ENCODE measurements at regions not wholly inside any gene's neighbourhood (a gene's known extent, or its start where the extent isn't known, plus 50 kb on each side); places are given as distances from the start of the nearest gene placed in this dataset.

GRCh38 chr10:62638062-62638477 is 166.4 kb upstream of the ADO start:
- no peak for DNase-seq (ENCODE audit: extremely low spot score)
- ChIA-PET POLR2A (no interaction called here), CTCF (no interaction called here)
- no peak for TF ChIP-seq LEF1 (IDR thresholded peaks at IDR 0.05; ENCODE audit: borderline replicate concordance)
- no peak for TF ChIP-seq HDGF (IDR thresholded peaks at IDR 0.05; ENCODE audit: borderline replicate concordance)
- TF ChIP-seq FOXA1 (IDR thresholded peaks at IDR 0.05) = no peak
- no peak for TF ChIP-seq L3MBTL2 (conservative IDR thresholded peaks at IDR 0.05)

GRCh38 chr10:62639144-62639543 is 165.4 kb upstream of the ADO start:
- DNase-seq (ENCODE audit: extremely low spot score) = no peak
- ChIA-PET POLR2A (no interaction called here), CTCF (interaction anchor here (0.8 to 0.9 kb wide), 2 partner anchors 10 to 28 kb away, joined by 3 to 4 read pairs; no protein-coding TSS in a partner anchor)
- TF ChIP-seq TARDBP (IDR thresholded peaks at IDR 0.05) = no peak
- no peak for TF ChIP-seq HDGF (IDR thresholded peaks at IDR 0.05; ENCODE audit: borderline replicate concordance)
- TF ChIP-seq FOXA1 (IDR thresholded peaks at IDR 0.05) = no peak
- TF ChIP-seq ZNF384 (IDR thresholded peaks at IDR 0.05) = no peak
- TF ChIP-seq LEF1 (IDR thresholded peaks at IDR 0.05; ENCODE audit: borderline replicate concordance) = no peak
- TF ChIP-seq SUZ12 (IDR thresholded peaks at IDR 0.05) = no peak
- TF ChIP-seq ELF4 (IDR thresholded peaks at IDR 0.05) = no peak
- TF ChIP-seq BHLHE40 (IDR thresholded peaks at IDR 0.05; ENCODE audit: borderline replicate concordance) = no peak
- TF ChIP-seq PKNOX1 (IDR thresholded peaks at IDR 0.05) = no peak
- TF ChIP-seq SP1 (IDR thresholded peaks at IDR 0.05) = no peak
- no peak for TF ChIP-seq ARNT (IDR thresholded peaks at IDR 0.05)

GRCh38 chr10:62640411-62640810 is 164.1 kb upstream of the ADO start:
- CTCF ChIA-PET = interaction anchor here (0.7 kb wide), 1 partner anchor 36 kb away, joined by 18 read pairs; no protein-coding TSS in a partner anchor
- no peak for DNase-seq (ENCODE audit: extremely low spot score)
- TF ChIP-seq LEF1 (IDR thresholded peaks at IDR 0.05; ENCODE audit: borderline replicate concordance) (no peak), FOXM1 (IDR thresholded peaks at IDR 0.05; ENCODE audit: borderline replicate concordance) (no peak), CTBP1 (IDR thresholded peaks at IDR 0.05; ENCODE audit: borderline replicate concordance) (no peak), BHLHE40 (IDR thresholded peaks at IDR 0.05; ENCODE audit: borderline replicate concordance) (no peak)
- POLR2A ChIA-PET = no interaction called here

GRCh38 chr10:62643606-62644587 is 160.6 kb upstream of the ADO start:
- POLR2A ChIA-PET = no interaction called here
- DNase-seq (ENCODE audit: extremely low spot score) = no peak
- CTCF ChIA-PET = no interaction called here
- TF ChIP-seq PKNOX1 (IDR thresholded peaks at IDR 0.05) (no peak), LEF1 (IDR thresholded peaks at IDR 0.05; ENCODE audit: borderline replicate concordance) (no peak), SUZ12 (IDR thresholded peaks at IDR 0.05) (no peak), CTBP1 (IDR thresholded peaks at IDR 0.05; ENCODE audit: borderline replicate concordance) (no peak), HDGF (IDR thresholded peaks at IDR 0.05; ENCODE audit: borderline replicate concordance) (no peak), FOXA1 (IDR thresholded peaks at IDR 0.05) (no peak)

GRCh38 chr10:62647375-62648092 is 157.0 kb upstream of the ADO start:
- CTCF ChIA-PET = no interaction called here
- no peak for DNase-seq (ENCODE audit: extremely low spot score)
- POLR2A ChIA-PET = no interaction called here
- TF ChIP-seq ARNT (IDR thresholded peaks at IDR 0.05) = no peak
- TF ChIP-seq PKNOX1 (IDR thresholded peaks at IDR 0.05) = no peak
- TF ChIP-seq NFRKB (IDR thresholded peaks at IDR 0.05) = no peak
- no peak for TF ChIP-seq TARDBP (IDR thresholded peaks at IDR 0.05)
- TF ChIP-seq L3MBTL2 (conservative IDR thresholded peaks at IDR 0.05) = no peak
- TF ChIP-seq FOXM1 (IDR thresholded peaks at IDR 0.05; ENCODE audit: borderline replicate concordance) = no peak
- no peak for TF ChIP-seq BHLHE40 (IDR thresholded peaks at IDR 0.05; ENCODE audit: borderline replicate concordance)
- no peak for TF ChIP-seq CTBP1 (IDR thresholded peaks at IDR 0.05; ENCODE audit: borderline replicate concordance)
- TF ChIP-seq FOXK2 (IDR thresholded peaks at IDR 0.05) = no peak
- TF ChIP-seq ELF4 (IDR thresholded peaks at IDR 0.05) = no peak
- TF ChIP-seq HDGF (IDR thresholded peaks at IDR 0.05; ENCODE audit: borderline replicate concordance) = no peak

GRCh38 chr10:62648921-62649320 is 155.6 kb upstream of the ADO start:
- TF ChIP-seq TARDBP (IDR thresholded peaks at IDR 0.05) = no peak
- TF ChIP-seq LEF1 (IDR thresholded peaks at IDR 0.05; ENCODE audit: borderline replicate concordance) = no peak
- TF ChIP-seq L3MBTL2 (conservative IDR thresholded peaks at IDR 0.05) = no peak
- TF ChIP-seq PKNOX1 (IDR thresholded peaks at IDR 0.05) = no peak
- no peak for TF ChIP-seq FOXK2 (IDR thresholded peaks at IDR 0.05)
- no peak for TF ChIP-seq SUZ12 (IDR thresholded peaks at IDR 0.05)
- TF ChIP-seq NFRKB (IDR thresholded peaks at IDR 0.05) = no peak
- TF ChIP-seq ELF4 (IDR thresholded peaks at IDR 0.05) = no peak
- no peak for TF ChIP-seq ARNT (IDR thresholded peaks at IDR 0.05)
- TF ChIP-seq BHLHE40 (IDR thresholded peaks at IDR 0.05; ENCODE audit: borderline replicate concordance) = no peak
- TF ChIP-seq HDGF (IDR thresholded peaks at IDR 0.05; ENCODE audit: borderline replicate concordance) = no peak
- POLR2A ChIA-PET = no interaction called here
- CTCF ChIA-PET = interaction anchor here (1.2 kb wide), 1 partner anchor 9 kb away, joined by 4 read pairs; no protein-coding TSS in a partner anchor
- DNase-seq (ENCODE audit: extremely low spot score) = no peak
